ENCODE measurements at regions not wholly inside any gene's neighbourhood (a gene's known extent, or its start where the extent isn't known, plus 50 kb on each side); places are given as distances from the start of the nearest gene placed in this dataset.
A peak's percentile ranks its signal among the peaks of the same experiment; 100 is the strongest.

- Mint-ChIP-seq H3K9me3 (peaks cover 7% of the 10 kb centered on the region), H3K4me3 (no peak overlapping the region), H3K36me3 (no peaks in the 10 kb centered on the region), H3K27ac (no peak overlapping the region), H3K4me1 (no peaks in the 10 kb centered on the region), H3K27me3 (ENCODE audit: low read depth) (no peaks in the 10 kb centered on the region)
- ChIA-PET POLR2A (no interaction called here), CTCF (no interaction called here)
- DNase-seq (ENCODE audit: low spot score): no peak
- no peak for TF ChIP-seq RORB (CRISPR knock-in tag; IDR thresholded peaks at IDR 0.05)
- TF ChIP-seq ZNF317 (CRISPR knock-in tag; IDR thresholded peaks at IDR 0.05; ENCODE audit: borderline replicate concordance, low read depth): no peak
- no peak for TF ChIP-seq NR2C2 (CRISPR knock-in tag; IDR thresholded peaks at IDR 0.05)
- no peak for TF ChIP-seq CREB1 (CRISPR knock-in tag; IDR thresholded peaks at IDR 0.05)
- TF ChIP-seq JUN (CRISPR knock-in tag; IDR thresholded peaks at IDR 0.05): no peak
- no peak for TF ChIP-seq NFYB (CRISPR knock-in tag; conservative IDR thresholded peaks at IDR 0.05; ENCODE audit: low read depth)
- TF ChIP-seq ZNF281 (CRISPR knock-in tag; IDR thresholded peaks at IDR 0.05): no peak
- TF ChIP-seq CDX4 (CRISPR knock-in tag; IDR thresholded peaks at IDR 0.05; ENCODE audit: borderline replicate concordance): no peak
- no peak for TF ChIP-seq SP1 (CRISPR knock-in tag; conservative IDR thresholded peaks at IDR 0.05)
- no peak for TF ChIP-seq CBFB (CRISPR knock-in tag; IDR thresholded peaks at IDR 0.05; ENCODE audit: low read depth)
- TF ChIP-seq AFF4 (CRISPR knock-in tag; IDR thresholded peaks at IDR 0.05; ENCODE audit: borderline replicate concordance): no peak
- no peak for TF ChIP-seq JAZF1 (CRISPR knock-in tag; IDR thresholded peaks at IDR 0.05)
- TF ChIP-seq FOXK1 (CRISPR knock-in tag; IDR thresholded peaks at IDR 0.05): no peak
- TF ChIP-seq ESRRA (CRISPR knock-in tag; IDR thresholded peaks at IDR 0.05; ENCODE audit: borderline replicate concordance): no peak
- no peak for ATAC-seq
Measured at GRCh38 chr6:96381246-96381645, 140.4 kb upstream of the UFL1 start.

GRCh38 chr6:96391776-96392360 is 129.7 kb upstream of the UFL1 start:
- Mint-ChIP-seq H3K27ac (peak overlapping the region; percentile 78), H3K4me3 (peak overlapping the region; percentile 45)
- POLR2A ChIA-PET: interaction anchor here (1.0 kb wide), 1 partner anchor 24 kb away, joined by 4 read pairs; no protein-coding TSS in a partner anchor

More at GRCh38 chr6:96391776-96392360, 129.7 kb upstream of the UFL1 start:
- TF ChIP-seq HMGXB4 (CRISPR knock-in tag; IDR thresholded peaks at IDR 0.05) (no peak), TP53 (CRISPR knock-in tag; IDR thresholded peaks at IDR 0.05) (no peak), GRHL2 (CRISPR knock-in tag; IDR thresholded peaks at IDR 0.05; ENCODE audit: insufficient replicate concordance, severe bottlenecking) (no peak), MXD4 (CRISPR knock-in tag; IDR thresholded peaks at IDR 0.05; ENCODE audit: borderline replicate concordance) (no peak), ZNF396 (CRISPR knock-in tag; IDR thresholded peaks at IDR 0.05; ENCODE audit: borderline replicate concordance) (no peak), PRRX2 (CRISPR knock-in tag; IDR thresholded peaks at IDR 0.05) (no peak), FOXP4 (CRISPR knock-in tag; IDR thresholded peaks at IDR 0.05) (no peak), ATF1 (CRISPR knock-in tag; IDR thresholded peaks at IDR 0.05) (no peak)
- CTCF ChIA-PET: no interaction called here
- Mint-ChIP-seq H3K4me1 (peaks cover 37% of the 10 kb centered on the region), H3K9me3 (no peaks in the 10 kb centered on the region), H3K27me3 (ENCODE audit: low read depth) (no peaks in the 10 kb centered on the region), H3K36me3 (no peaks in the 10 kb centered on the region)
- ATAC-seq (peak; percentile 96), DNase-seq (ENCODE audit: low spot score) (peak; percentile 74)

Data from WTC11 (cell line).